Activated T-cell treated with anti-CD3 and anti-CD28 coated beads, Interleukin-2, amount 50 U/mL, for 4 hours (primary cell): ENCODE measurements at regions not wholly inside any gene's neighbourhood (a gene's known extent, or its start where the extent isn't known, plus 50 kb on each side); places are given as distances from the start of the nearest gene placed in this dataset.

Source experiments
- ATAC-seq, 2 donors: fragments of 200-7000 bp; cut with Tn5 transposase; one replicate each; pipeline ENCODE4 v1.10.0; 2021
- DNase-seq: peaks from one replicate; pipeline ENCODE4 v3.0.0-alpha.2; 2020
- H3K27me3 Mint-ChIP-seq: one replicate; pipeline ENCODE4 v1.8.0; 2021; ENCODE audit warnings: low read depth, mixed read lengths
- H3K36me3 Mint-ChIP-seq: one replicate; pipeline ENCODE4 v1.8.0; 2022; ENCODE audit warnings: mixed read lengths; ENCODE audit not compliant: insufficient read depth
- H3K4me1 Mint-ChIP-seq: one replicate; pipeline ENCODE4 v1.8.0; 2021; ENCODE audit warnings: low read depth, mixed read lengths
- H3K4me3 Mint-ChIP-seq: one replicate; pipeline ENCODE4 v1.8.0; 2021; ENCODE audit warnings: mild to moderate bottlenecking, moderate library complexity, mixed read lengths
- H3K9me3 Mint-ChIP-seq: one replicate; pipeline ENCODE4 v1.8.0; 2021; ENCODE audit warnings: mixed read lengths

GRCh38 chr17:72392056-72393010 is 271.5 kb downstream of the SOX9 start:
- DNase-seq (no peak), ATAC-seq (no peak)
- Mint-ChIP-seq H3K27me3 (no peaks in the 10 kb centered on the region), H3K4me1 (no peaks in the 10 kb centered on the region), H3K9me3 (no peaks in the 10 kb centered on the region), H3K4me3 (no peak overlapping the region), H3K36me3 (no peaks in the 10 kb centered on the region)

GRCh38 chr17:72393553-72393952 is 272.7 kb downstream of the SOX9 start:
- H3K9me3 Mint-ChIP-seq, result no peaks in the 10 kb centered on the region
- no peaks in the 10 kb centered on the region for H3K27me3 Mint-ChIP-seq
- ATAC-seq (no peak), DNase-seq (no peak)
- H3K4me1 Mint-ChIP-seq, result no peaks in the 10 kb centered on the region
- no peak overlapping the region for H3K4me3 Mint-ChIP-seq
- H3K36me3 Mint-ChIP-seq, result no peaks in the 10 kb centered on the region

GRCh38 chr17:72394531-72394930 is 273.7 kb downstream of the SOX9 start:
- Mint-ChIP-seq H3K27me3 (no peaks in the 10 kb centered on the region), H3K4me3 (no peak overlapping the region), H3K9me3 (no peaks in the 10 kb centered on the region), H3K36me3 (no peaks in the 10 kb centered on the region), H3K4me1 (no peaks in the 10 kb centered on the region)
- ATAC-seq, result no peak
- no peak for DNase-seq

DNA sequence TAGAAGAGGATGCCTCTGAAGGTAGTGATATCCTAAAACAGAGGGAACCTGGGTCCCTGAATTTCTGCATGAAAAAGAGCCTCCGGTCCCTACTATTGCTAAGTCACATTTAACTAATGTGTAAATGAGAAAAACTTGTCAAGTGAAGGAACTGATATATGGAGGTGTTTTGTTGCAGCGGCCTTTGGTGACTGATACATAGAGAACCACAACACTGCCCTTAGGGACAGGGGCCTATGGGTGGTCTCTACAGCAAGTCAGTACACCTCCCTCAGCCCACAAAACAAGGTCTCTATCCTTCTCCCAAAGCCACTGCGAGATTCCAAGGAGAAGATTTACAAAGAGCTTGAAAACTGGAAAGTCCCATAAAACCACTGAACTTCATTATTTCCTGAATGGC is 275.3 kb downstream of the SOX9 start:
- H3K36me3 Mint-ChIP-seq, result no peaks in the 10 kb centered on the region
- DNase-seq (no peak), ATAC-seq (no peak)
- no peaks in the 10 kb centered on the region for H3K27me3 Mint-ChIP-seq
- no peak overlapping the region for H3K4me3 Mint-ChIP-seq
- H3K4me1 Mint-ChIP-seq, result no peaks in the 10 kb centered on the region
- H3K9me3 Mint-ChIP-seq, result no peaks in the 10 kb centered on the region

GRCh38 chr17:72397223-72397667 is 276.4 kb downstream of the SOX9 start:
- no peaks in the 10 kb centered on the region for H3K36me3 Mint-ChIP-seq
- no peaks in the 10 kb centered on the region for H3K27me3 Mint-ChIP-seq
- no peaks in the 10 kb centered on the region for H3K9me3 Mint-ChIP-seq
- no peak overlapping the region for H3K4me3 Mint-ChIP-seq
- DNase-seq (no peak), ATAC-seq (no peak)
- no peaks in the 10 kb centered on the region for H3K4me1 Mint-ChIP-seq

GRCh38 chr17:72397687-72398086 is 276.9 kb downstream of the SOX9 start:
- Mint-ChIP-seq H3K27me3 (no peaks in the 10 kb centered on the region), H3K4me1 (no peaks in the 10 kb centered on the region), H3K9me3 (no peaks in the 10 kb centered on the region), H3K4me3 (no peak overlapping the region), H3K36me3 (no peaks in the 10 kb centered on the region)
- ATAC-seq (no peak), DNase-seq (no peak)

GRCh38 chr17:72399023-72399607 is 278.3 kb downstream of the SOX9 start:
- H3K4me1 Mint-ChIP-seq, result no peaks in the 10 kb centered on the region
- no peaks in the 10 kb centered on the region for H3K36me3 Mint-ChIP-seq
- ATAC-seq (no peak), DNase-seq (no peak)
- no peak overlapping the region for H3K4me3 Mint-ChIP-seq
- no peaks in the 10 kb centered on the region for H3K9me3 Mint-ChIP-seq
- no peaks in the 10 kb centered on the region for H3K27me3 Mint-ChIP-seq

DNA sequence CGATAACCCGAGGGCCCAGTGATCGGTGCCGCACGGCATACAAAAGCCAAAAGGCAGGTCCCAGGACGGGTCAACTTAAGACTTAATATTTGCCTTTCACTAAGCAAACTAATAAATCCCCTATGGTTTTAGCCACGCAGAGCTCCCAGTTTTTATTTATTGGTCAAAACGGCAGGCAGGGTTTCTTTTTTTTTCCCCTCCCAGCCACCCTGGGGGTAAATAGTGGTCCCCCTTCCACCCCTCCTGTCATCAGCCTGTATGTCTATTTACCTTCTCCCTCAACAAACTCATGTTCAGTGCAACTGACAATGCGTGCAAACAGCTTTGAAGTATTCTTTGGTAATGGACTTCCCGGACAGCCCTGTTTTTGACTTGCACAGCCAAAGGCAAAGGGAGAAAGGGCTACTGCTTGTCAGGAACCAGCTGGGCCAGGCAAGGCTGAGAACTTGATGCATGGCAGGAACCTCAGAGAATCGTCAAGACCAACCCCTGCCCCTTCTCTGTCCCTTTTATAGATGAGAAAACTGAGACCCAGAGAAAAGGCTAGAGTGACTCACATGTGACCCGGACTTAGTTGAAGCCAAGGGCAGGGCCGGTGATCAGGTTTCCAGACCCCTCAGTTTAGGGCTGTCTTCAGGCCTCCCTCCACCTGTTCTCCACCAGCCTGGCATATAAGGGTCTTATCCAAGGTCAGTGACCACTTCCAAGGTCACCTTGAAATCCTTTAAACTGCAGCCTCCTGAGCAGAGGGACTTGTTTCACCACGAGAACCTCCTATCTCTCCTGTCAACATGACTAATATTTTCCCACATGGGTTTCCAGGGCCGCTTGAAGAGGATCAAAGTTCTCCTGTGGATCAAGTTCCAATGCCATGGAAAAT is 279.0 kb downstream of the SOX9 start:
- Mint-ChIP-seq H3K36me3 (no peaks in the 10 kb centered on the region), H3K4me3 (no peak overlapping the region)

DNA sequence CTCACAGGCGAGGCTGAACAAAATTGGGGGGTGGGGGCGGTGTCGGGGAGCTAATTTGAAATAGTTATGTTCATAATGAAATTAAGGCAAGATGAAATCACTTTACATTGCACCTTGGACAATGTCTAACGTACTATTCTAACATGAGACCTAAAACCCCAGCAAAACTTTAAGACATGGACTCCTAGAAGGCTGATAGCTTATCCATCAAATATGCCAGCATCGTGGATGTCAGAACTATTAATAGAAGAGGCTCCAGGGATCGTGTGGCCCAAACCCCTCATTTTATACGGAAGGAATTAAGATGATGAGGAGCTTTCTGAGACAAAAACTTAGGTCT is 279.6 kb downstream of the SOX9 start:
- Mint-ChIP-seq H3K9me3 (no peaks in the 10 kb centered on the region), H3K4me3 (no peak overlapping the region), H3K27me3 (no peaks in the 10 kb centered on the region), H3K4me1 (no peaks in the 10 kb centered on the region), H3K36me3 (no peaks in the 10 kb centered on the region)
- DNase-seq, result no peak
- no peak for ATAC-seq

More for the DNA sequence above, 279.0 kb downstream of the SOX9 start:
- no peaks in the 10 kb centered on the region for H3K4me1 Mint-ChIP-seq
- H3K9me3 Mint-ChIP-seq, result no peaks in the 10 kb centered on the region
- no peaks in the 10 kb centered on the region for H3K27me3 Mint-ChIP-seq
- DNase-seq, result no peak
- no peak for ATAC-seq

- ATAC-seq (no peak), DNase-seq (no peak)
- Mint-ChIP-seq H3K4me1 (no peaks in the 10 kb centered on the region), H3K4me3 (no peak overlapping the region), H3K27me3 (no peaks in the 10 kb centered on the region), H3K9me3 (no peaks in the 10 kb centered on the region), H3K36me3 (no peaks in the 10 kb centered on the region)
These were observed 280.0 kb downstream of the SOX9 start for GRCh38 chr17:72400863-72401262.

DNA sequence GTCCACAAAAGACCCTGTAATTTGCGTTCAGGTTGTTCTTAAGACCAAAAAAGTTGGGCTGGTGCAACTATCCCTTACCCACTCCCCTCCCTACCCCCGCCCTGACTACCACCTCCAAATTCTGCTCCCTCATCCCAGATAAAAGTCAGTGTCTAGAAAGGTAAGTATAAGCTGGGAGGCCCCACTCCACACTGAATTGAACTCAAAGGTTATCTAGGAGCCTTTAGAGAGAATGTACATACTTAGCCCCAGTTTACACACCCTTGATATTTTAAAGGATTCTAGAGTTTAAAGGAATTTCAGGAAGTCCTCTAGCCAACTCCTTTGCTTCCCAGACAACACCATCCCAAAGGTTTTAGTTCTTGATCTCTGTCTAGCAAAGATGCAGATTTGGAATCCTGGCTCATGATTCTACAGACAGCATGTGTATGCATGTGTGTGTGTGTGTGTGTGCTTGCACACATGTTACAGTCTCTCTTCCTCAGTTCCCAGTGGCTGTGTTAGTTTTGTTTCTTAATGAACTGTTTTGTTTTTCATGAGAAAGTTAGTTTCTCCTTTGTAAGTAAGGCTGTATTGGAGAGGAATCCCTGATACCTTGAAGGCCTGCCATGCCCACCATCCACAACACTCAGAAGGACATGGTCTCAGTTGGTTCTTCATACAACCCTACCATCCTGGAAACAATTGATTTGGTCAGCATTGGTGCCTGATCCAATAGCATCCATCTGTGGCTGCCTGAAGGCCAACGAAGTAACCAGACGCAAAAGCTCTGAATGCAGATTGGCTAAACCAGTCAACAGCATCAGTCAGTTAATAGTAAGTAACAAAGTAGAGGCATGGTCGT is 281.3 kb downstream of the SOX9 start:
- Mint-ChIP-seq H3K36me3 (no peaks in the 10 kb centered on the region), H3K4me1 (no peaks in the 10 kb centered on the region), H3K4me3 (no peak overlapping the region), H3K9me3 (no peaks in the 10 kb centered on the region), H3K27me3 (no peaks in the 10 kb centered on the region)
- DNase-seq (no peak), ATAC-seq (no peak)

DNA sequence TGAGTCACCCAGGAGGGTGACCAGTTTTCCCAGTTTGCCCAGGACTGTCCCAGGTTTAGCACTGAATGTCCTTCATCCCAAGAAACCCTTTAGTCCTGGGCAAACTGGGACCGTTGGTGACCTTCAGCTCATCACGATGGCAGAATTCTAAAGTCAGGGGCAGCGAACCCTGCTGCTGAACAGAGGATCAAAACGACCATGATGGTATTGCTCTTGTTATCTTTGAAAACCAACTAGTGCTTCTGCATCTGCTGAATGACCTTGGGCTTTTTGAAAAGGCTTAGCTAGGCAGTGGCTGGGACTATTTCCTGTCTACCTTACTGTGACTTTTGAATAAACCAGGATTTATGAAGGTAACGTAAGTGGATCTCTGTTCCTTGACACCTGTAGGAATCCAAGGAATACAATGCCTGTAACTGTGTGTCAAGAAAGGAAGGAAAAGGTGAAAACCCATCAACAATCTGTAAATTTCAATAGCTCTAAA is 281.9 kb downstream of the SOX9 start:
- DNase-seq (no peak), ATAC-seq (no peak)
- Mint-ChIP-seq H3K4me3 (no peak overlapping the region), H3K36me3 (no peaks in the 10 kb centered on the region), H3K4me1 (no peaks in the 10 kb centered on the region), H3K9me3 (no peaks in the 10 kb centered on the region), H3K27me3 (no peaks in the 10 kb centered on the region)

GRCh38 chr17:72403713-72404209 is 282.9 kb downstream of the SOX9 start:
- Mint-ChIP-seq H3K9me3 (no peaks in the 10 kb centered on the region), H3K36me3 (no peaks in the 10 kb centered on the region), H3K4me1 (no peaks in the 10 kb centered on the region), H3K27me3 (no peaks in the 10 kb centered on the region), H3K4me3 (no peak overlapping the region)
- ATAC-seq (no peak), DNase-seq (no peak)
